Left ventricle myocardium inferior (tissue), 1 donor: ENCODE measurements at regions not wholly inside any gene's neighbourhood (a gene's known extent, or its start where the extent isn't known, plus 50 kb on each side); places are given as distances from the start of the nearest gene placed in this dataset.

Experiments used
- DNase-seq: peaks from one replicate; pipeline ENCODE4 v3.0.0-alpha.2; 2020
- H3K27ac ChIP-seq: fragments of 200-600 bp; replicated peaks from 2 replicates; pipeline ENCODE4 v1.8.0; 2021
- H3K27me3 ChIP-seq: fragments of 200-600 bp; 2 replicates; pipeline ENCODE4 v1.8.0; 2021; ENCODE audit warnings: low read depth
- H3K36me3 ChIP-seq: fragments of 200-600 bp; 2 replicates; pipeline ENCODE4 v1.8.0; 2021
- H3K4me1 ChIP-seq: fragments of 200-600 bp; 2 replicates; pipeline ENCODE4 v1.8.0; 2021
- H3K4me3 ChIP-seq: fragments of 200-600 bp; 2 replicates; pipeline ENCODE4 v1.8.0; 2021; ENCODE audit warnings: mild to moderate bottlenecking, moderate library complexity
- H3K9me3 ChIP-seq: fragments of 200-600 bp; replicated peaks from 2 replicates; pipeline ENCODE4 v1.8.0; 2021
- CTCF ChIP-seq: fragments of 200-600 bp; IDR thresholded peaks from 2 replicates; pipeline ENCODE4 v1.8.0; 2021; ENCODE audit warnings: antibody characterized with exemption, mild to moderate bottlenecking, borderline replicate concordance
- intact Hi-C: fragments of 100-400 bp; cut with micrococcal nuclease; formaldehyde crosslinking; loops from one replicate; pipeline ENCODE4 v1.11.0; 2022
- donor health status: DM: no; HTN: yes; CAD: no; lungs with severe emphysema.

GRCh38 chr11:110947096-110947495, 234.9 kb upstream of the ARHGAP20 start:
- Histone ChIP-seq H3K27ac (no peak overlapping the region), H3K36me3 (no peaks in the 10 kb centered on the region), H3K27me3 (peaks cover 11% of the 10 kb centered on the region), H3K4me3 (no peak overlapping the region), H3K9me3 (no peaks in the 10 kb centered on the region), H3K4me1 (no peaks in the 10 kb centered on the region)
- peak; percentile 25 for DNase-seq
- intact Hi-C loops, result no loop called here
- no peak for TF ChIP-seq CTCF

- peaks cover 11% of the 10 kb centered on the region for H3K27me3 ChIP-seq
- H3K9me3 ChIP-seq, result no peaks in the 10 kb centered on the region
- no peaks in the 10 kb centered on the region for H3K36me3 ChIP-seq
- no peak overlapping the region for H3K4me3 ChIP-seq
- H3K27ac ChIP-seq, result no peak overlapping the region
- intact Hi-C loops, result no loop called here
- no peak for DNase-seq
- no peak for TF ChIP-seq CTCF
- H3K4me1 ChIP-seq, result no peaks in the 10 kb centered on the region
Measured at GRCh38 chr11:110939471-110939870, 227.2 kb upstream of the ARHGAP20 start.

- TF ChIP-seq CTCF, result no peak
- DNase-seq, result no peak
- Histone ChIP-seq H3K36me3 (no peaks in the 10 kb centered on the region), H3K27me3 (no peaks in the 10 kb centered on the region), H3K9me3 (no peaks in the 10 kb centered on the region), H3K27ac (no peak overlapping the region), H3K4me3 (no peak overlapping the region), H3K4me1 (no peaks in the 10 kb centered on the region)
- intact Hi-C loops, result no loop called here
Measured at GRCh38 chr11:110935018-110935640, 222.9 kb upstream of the ARHGAP20 start.

- H3K27me3 ChIP-seq, result no peaks in the 10 kb centered on the region
- no peak for DNase-seq
- H3K27ac ChIP-seq, result no peak overlapping the region
- no peaks in the 10 kb centered on the region for H3K4me1 ChIP-seq
- H3K9me3 ChIP-seq, result peaks cover 7% of the 10 kb centered on the region
- no peak for TF ChIP-seq CTCF
- no peak overlapping the region for H3K4me3 ChIP-seq
- intact Hi-C loops, result no loop called here
- H3K36me3 ChIP-seq, result no peaks in the 10 kb centered on the region
Measured at GRCh38 chr11:110929129-110929528, 216.9 kb upstream of the ARHGAP20 start.

- intact Hi-C loops, result no loop called here
- no peak overlapping the region for H3K4me3 ChIP-seq
- no peak for TF ChIP-seq CTCF
- no peak overlapping the region for H3K27ac ChIP-seq
- no peak for DNase-seq
- no peaks in the 10 kb centered on the region for H3K27me3 ChIP-seq
- H3K36me3 ChIP-seq, result no peaks in the 10 kb centered on the region
- no peaks in the 10 kb centered on the region for H3K4me1 ChIP-seq
- peaks cover 7% of the 10 kb centered on the region for H3K9me3 ChIP-seq
Measured at GRCh38 chr11:110928391-110928790, 216.2 kb upstream of the ARHGAP20 start.
